Dendritic cell treated with granulocyte-macrophage colony-stimulating factor and Interleukin-4, amounts not matched to agents 40 ng/mL and 50 ng/mL, for 4 days (primary cell): ENCODE measurements at regions not wholly inside any gene's neighbourhood (a gene's known extent, or its start where the extent isn't known, plus 50 kb on each side); places are given as distances from the start of the nearest gene placed in this dataset.

Experiments used
- H3K27ac Mint-ChIP-seq: one replicate; pipeline ENCODE4 v1.8.0; 2022; ENCODE audit warnings: mild to moderate bottlenecking, mixed read lengths
- H3K27me3 Mint-ChIP-seq: one replicate; pipeline ENCODE4 v1.8.0; 2022; ENCODE audit warnings: mild to moderate bottlenecking, mixed read lengths
- H3K36me3 Mint-ChIP-seq: one replicate; pipeline ENCODE4 v1.8.0; 2022; ENCODE audit warnings: low read depth, mixed read lengths
- H3K4me1 Mint-ChIP-seq: one replicate; pipeline ENCODE4 v1.8.0; 2022; ENCODE audit warnings: low read depth, mixed read lengths
- H3K4me3 Mint-ChIP-seq: one replicate; pipeline ENCODE4 v1.8.0; 2022; ENCODE audit warnings: mild to moderate bottlenecking, moderate library complexity, mixed read lengths
- H3K9me3 Mint-ChIP-seq: one replicate; pipeline ENCODE4 v1.8.0; 2022; ENCODE audit warnings: mixed read lengths
- intact Hi-C: fragments of 100-400 bp; cut with micrococcal nuclease; formaldehyde crosslinking; loops from one replicate; pipeline ENCODE4 v1.15.0; 2022

DNA sequence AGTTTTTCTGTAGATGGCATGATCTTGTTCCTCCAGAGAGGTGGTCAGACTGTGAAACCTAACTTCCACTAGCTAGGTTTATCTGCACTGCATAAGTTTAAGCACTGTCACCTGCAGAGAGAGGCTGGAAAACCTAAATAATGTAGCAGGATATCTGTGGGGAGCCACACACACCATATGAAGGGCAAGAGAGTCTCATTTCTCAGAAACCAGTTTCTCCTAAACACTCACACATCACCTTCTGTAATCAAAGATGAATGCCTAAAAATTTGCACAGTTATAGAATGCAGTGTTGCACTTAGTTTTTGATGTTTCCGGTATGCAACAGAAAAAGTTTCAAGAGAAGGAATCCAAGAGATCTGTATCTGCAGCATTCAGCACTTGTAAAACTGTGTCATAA lies 654.6 kb downstream of the ADGRL2 start:
- intact Hi-C loops = no loop called here
- Mint-ChIP-seq H3K4me3 (no peak overlapping the region), H3K9me3 (peaks cover 33% of the 10 kb centered on the region)

DNA sequence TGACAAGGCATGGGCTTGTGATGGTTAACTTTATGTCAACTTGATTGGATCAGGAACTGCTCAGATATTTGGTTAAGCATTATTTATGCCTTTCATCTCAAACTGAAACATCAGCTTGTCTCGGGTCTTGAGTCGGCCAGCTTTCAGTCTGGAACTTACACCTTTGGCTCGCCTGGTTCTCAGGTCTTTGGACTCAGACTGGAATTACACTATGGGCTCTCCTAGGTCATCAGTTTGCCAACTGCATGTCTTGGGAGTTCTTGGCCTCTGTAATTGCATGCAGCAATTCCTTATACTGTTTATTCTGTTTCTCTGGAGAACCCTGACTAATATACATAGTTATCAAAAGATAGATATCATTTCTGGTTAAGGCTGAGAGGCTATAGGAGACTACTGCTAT lies 653.7 kb downstream of the ADGRL2 start:
- no peak overlapping the region for H3K4me3 Mint-ChIP-seq
- H3K4me1 Mint-ChIP-seq = no peaks in the 10 kb centered on the region

More for the DNA sequence above, 654.6 kb downstream of the ADGRL2 start:
- Mint-ChIP-seq H3K4me1 (no peaks in the 10 kb centered on the region), H3K27me3 (no peaks in the 10 kb centered on the region), H3K36me3 (no peaks in the 10 kb centered on the region), H3K27ac (no peak overlapping the region)

DNA sequence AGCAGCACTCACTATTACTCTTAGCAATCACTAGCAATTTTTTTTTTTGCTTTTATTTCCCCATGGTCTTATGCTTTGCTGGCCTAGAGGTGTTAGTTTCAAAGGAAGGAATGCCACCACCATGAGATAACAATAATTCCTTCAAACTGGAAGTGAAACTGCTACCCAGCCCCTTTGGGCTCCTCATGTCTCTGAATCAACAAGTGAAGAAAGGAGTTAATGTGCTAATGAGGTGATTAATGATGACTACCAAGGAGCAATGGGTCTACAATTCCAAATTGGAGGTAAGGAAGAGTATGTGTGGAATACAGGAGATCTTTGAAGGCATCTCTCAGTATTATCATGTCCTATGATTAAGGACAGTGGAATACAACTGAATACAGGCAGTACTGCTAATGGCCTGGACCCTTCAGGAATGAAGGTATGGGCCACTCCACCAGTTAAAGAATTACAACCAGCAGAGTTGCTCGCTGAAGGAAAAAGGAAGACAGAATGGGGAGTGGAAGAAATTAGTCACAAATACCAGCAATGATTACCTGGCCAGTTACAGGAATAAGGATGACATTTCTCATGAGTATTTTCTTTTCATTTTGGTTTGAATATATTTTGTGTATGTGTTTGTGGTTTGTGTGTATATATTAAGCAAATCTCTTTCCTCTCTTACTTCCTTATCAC lies 652.9 kb downstream of the ADGRL2 start:
- Mint-ChIP-seq H3K4me3 (no peak overlapping the region), H3K27ac (no peak overlapping the region), H3K27me3 (no peaks in the 10 kb centered on the region), H3K9me3 (peaks cover 41% of the 10 kb centered on the region), H3K4me1 (no peaks in the 10 kb centered on the region), H3K36me3 (no peaks in the 10 kb centered on the region)
- intact Hi-C loops = no loop called here

More for the DNA sequence above, 653.7 kb downstream of the ADGRL2 start:
- intact Hi-C loops = no loop called here
- no peak overlapping the region for H3K27ac Mint-ChIP-seq
- peaks cover 41% of the 10 kb centered on the region for H3K9me3 Mint-ChIP-seq
- H3K27me3 Mint-ChIP-seq = no peaks in the 10 kb centered on the region
- H3K36me3 Mint-ChIP-seq = no peaks in the 10 kb centered on the region

DNA sequence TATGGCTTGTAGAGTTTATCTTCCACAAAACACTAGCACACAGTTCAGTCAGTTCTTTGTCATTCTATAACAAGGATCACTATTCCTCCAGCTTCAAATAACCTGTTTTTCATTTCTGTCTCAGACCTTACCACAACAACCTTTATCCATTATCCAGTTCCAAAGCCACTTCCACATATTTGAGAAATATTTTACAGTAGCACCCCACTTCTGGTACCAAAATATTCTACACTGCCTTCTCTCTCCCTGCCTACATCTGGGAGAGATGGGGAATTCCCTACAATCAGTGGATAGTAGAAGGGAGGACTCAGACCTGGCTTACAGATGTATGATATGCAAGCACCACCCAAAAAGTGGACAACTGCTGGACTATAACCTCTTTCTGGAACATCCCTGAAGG lies 651.4 kb downstream of the ADGRL2 start:
- Mint-ChIP-seq H3K36me3 (no peaks in the 10 kb centered on the region), H3K9me3 (peaks cover 55% of the 10 kb centered on the region), H3K4me3 (no peak overlapping the region), H3K27ac (no peak overlapping the region), H3K4me1 (no peaks in the 10 kb centered on the region), H3K27me3 (no peaks in the 10 kb centered on the region)
- intact Hi-C loops = no loop called here

DNA sequence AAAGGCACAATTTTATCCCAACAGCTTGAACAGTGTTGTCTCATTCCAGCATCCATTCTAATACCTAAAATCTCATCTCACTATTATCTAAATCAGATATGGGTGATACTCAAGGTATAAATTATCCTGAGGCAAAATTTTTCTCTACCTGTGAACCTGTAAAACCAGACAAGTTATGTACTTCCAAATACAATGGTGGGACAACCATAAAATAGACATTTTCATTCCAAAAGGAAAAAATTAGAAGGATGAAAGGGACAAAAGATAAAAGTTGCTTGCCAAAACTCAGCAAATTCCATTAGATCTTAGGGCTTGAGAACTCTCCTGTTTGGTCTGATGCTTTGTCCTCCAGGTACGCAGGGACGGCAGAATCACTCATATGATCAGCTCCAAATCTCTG lies 650.5 kb downstream of the ADGRL2 start:
- intact Hi-C loops = no loop called here
- H3K27ac Mint-ChIP-seq = no peak overlapping the region
- H3K36me3 Mint-ChIP-seq = no peaks in the 10 kb centered on the region
- no peaks in the 10 kb centered on the region for H3K27me3 Mint-ChIP-seq
- H3K4me3 Mint-ChIP-seq = no peak overlapping the region
- H3K9me3 Mint-ChIP-seq = peaks cover 55% of the 10 kb centered on the region
- no peaks in the 10 kb centered on the region for H3K4me1 Mint-ChIP-seq

DNA sequence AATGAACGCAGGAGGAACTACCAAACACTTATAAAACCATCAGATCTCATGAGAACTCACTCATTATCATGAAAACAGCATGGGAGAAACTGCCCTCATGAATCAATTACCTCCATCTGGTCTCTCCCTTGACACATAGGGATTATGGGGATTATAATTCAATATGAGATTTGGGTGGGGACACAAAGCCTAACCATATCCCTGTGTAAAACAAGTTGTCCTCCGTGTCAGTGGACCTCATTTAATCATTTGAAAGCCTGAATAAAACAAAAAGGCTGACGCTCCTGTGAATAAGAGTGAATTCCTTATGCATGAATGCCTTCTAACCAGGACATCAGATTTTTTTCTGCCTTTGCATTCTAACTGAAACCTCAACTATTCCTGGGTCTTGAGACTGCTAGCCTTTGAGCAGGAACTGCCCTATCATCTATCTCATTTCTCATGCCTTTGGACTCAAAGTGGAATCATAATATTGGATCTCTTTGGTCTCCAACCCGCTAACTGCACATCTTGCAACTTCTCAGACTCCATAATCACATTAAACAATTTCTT lies 648.8 kb downstream of the ADGRL2 start:
- H3K36me3 Mint-ChIP-seq = no peaks in the 10 kb centered on the region
- H3K4me3 Mint-ChIP-seq = no peak overlapping the region
- peaks cover 55% of the 10 kb centered on the region for H3K9me3 Mint-ChIP-seq
- intact Hi-C loops = no loop called here
- H3K4me1 Mint-ChIP-seq = no peaks in the 10 kb centered on the region
- no peak overlapping the region for H3K27ac Mint-ChIP-seq
- no peaks in the 10 kb centered on the region for H3K27me3 Mint-ChIP-seq

DNA sequence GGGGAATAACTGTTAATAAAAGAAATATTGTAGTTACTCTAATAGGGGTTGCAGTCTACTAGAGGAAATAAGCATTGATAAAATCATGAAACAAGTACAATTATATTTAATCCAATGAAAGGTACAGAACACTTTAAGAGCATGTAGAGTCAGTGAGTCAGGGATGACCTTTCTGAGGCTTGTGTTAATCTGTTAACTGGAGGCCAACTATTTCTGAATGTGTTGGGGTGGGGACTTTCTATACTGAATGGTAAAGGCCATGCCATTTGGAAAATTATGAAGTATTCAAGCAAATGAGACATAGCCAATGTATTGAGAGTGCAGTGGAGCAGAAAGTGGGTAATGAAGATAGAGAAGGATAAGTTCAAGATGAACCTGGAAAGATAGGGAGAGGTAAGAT lies 646.2 kb downstream of the ADGRL2 start:
- intact Hi-C loops = no loop called here
- Mint-ChIP-seq H3K9me3 (peaks cover 34% of the 10 kb centered on the region), H3K27ac (no peak overlapping the region), H3K27me3 (no peaks in the 10 kb centered on the region), H3K4me1 (no peaks in the 10 kb centered on the region), H3K4me3 (no peak overlapping the region), H3K36me3 (no peaks in the 10 kb centered on the region)

DNA sequence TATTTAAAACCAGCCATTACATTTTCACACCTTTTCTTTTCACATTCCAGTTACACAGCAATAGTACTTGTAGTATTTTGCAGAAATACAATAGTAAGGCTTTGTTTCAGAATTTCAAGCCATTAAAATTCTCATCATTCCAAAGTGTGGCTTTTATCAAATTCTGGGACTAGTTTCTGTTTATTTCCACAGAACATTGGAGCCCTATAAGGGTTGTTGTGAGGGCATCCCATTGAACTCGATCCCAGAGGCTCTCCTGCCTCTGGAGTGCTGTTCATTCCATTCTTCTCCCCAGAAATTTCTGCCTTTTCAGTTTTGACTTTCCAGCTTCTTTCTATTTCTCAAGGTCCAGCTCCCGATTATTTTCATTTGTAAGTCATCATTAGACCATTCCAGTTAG lies 645.5 kb downstream of the ADGRL2 start:
- H3K9me3 Mint-ChIP-seq = peaks cover 27% of the 10 kb centered on the region
- no peaks in the 10 kb centered on the region for H3K27me3 Mint-ChIP-seq
- no peak overlapping the region for H3K27ac Mint-ChIP-seq
- H3K36me3 Mint-ChIP-seq = no peaks in the 10 kb centered on the region
- no peaks in the 10 kb centered on the region for H3K4me1 Mint-ChIP-seq
- intact Hi-C loops = no loop called here
- no peak overlapping the region for H3K4me3 Mint-ChIP-seq

DNA sequence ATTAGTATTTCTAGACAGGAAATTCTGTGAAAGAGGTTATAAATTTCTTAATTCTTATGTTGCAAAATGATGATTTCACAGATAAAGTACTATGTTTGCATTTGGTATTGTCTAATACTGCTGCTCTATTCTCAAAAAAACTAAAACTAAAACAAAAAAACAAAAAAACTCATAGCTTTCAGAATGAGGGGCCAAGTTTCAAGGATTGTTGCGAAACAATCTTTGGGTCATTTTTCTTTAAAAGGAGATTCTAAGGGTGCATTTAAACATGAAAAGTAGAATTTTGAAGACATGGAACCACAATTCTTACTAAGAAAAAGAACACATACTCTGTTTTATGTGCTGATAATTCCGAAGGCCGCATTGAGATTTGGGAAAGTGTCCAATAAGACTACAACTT lies 645.1 kb downstream of the ADGRL2 start:
- Mint-ChIP-seq H3K36me3 (no peaks in the 10 kb centered on the region), H3K27ac (no peak overlapping the region), H3K4me1 (no peaks in the 10 kb centered on the region), H3K4me3 (no peak overlapping the region), H3K9me3 (peaks cover 24% of the 10 kb centered on the region), H3K27me3 (no peaks in the 10 kb centered on the region)
- intact Hi-C loops = no loop called here

DNA sequence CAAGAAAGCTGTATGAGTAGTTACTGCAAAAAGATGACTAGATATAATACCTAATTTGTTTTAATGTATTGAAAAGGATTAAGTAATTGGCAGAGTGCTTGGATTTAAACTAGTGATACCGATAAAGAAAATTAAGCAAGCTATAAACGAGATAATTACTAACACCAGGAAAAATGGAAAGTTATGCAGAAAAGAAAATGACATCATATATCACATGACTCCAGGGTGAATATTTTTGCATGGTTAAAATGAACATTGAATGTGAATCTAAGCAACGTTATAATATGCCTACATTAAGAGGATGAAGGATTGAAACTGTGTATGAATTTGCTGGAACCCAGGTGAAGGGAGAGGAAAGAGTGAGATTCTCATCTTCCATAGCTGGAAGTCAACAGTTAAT lies 644.4 kb downstream of the ADGRL2 start:
- peaks cover 20% of the 10 kb centered on the region for H3K9me3 Mint-ChIP-seq
- H3K27me3 Mint-ChIP-seq = no peaks in the 10 kb centered on the region
- intact Hi-C loops = no loop called here
- H3K36me3 Mint-ChIP-seq = no peaks in the 10 kb centered on the region
- no peak overlapping the region for H3K27ac Mint-ChIP-seq
- H3K4me3 Mint-ChIP-seq = no peak overlapping the region
- no peaks in the 10 kb centered on the region for H3K4me1 Mint-ChIP-seq

DNA sequence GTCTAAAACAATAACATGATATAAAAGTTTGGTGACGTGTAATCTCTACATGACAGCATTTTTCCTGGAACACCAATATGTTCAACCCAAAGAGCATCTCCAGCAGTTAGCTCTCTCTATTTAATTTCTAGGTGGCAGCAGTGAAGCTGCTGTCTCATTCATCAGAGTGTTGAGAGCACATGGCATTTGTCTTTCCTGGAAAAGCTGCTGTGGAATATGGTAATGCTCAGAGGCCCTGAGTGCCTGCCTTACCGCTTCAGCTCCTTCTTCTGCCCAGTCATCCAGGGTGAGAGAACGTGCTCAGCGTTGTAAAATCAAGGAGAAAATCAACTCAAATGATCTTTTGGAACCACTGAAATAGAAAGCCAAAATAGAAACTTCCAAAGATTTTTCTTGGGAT lies 640.7 kb downstream of the ADGRL2 start:
- no peaks in the 10 kb centered on the region for H3K4me1 Mint-ChIP-seq
- no peaks in the 10 kb centered on the region for H3K27me3 Mint-ChIP-seq
- no peak overlapping the region for H3K27ac Mint-ChIP-seq

DNA sequence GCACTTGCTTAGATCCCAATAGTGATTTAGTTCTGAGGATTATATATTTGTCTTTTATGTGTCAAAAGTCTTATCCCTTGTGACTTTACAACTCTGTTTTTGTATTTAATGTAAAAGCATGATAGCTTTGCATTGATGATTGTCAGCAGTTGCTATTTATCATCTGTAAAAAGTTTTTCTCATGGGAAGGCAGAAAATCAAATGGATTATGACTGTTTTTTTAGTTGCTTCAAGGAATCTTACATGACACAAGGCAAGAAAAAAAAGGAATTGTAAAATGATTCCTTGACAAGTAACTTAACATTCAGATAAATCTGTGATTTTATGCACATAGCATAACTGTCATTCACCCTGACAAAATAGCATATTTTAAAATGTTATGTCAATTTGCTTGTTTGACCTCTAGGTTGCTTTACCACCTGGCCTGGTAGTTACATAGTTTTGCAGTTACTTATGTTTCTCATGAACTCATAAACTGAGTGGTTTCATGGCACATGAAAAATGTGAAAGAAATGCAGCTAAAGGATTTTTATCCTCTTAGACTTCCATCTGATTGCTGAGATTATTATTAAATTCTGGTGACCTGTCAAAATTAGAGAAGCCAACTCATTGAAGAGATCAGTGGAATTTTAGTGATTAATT lies 622.6 kb downstream of the ADGRL2 start:
- H3K4me3 Mint-ChIP-seq = no peak overlapping the region
- H3K36me3 Mint-ChIP-seq = no peaks in the 10 kb centered on the region
- intact Hi-C loops = no loop called here
- H3K27ac Mint-ChIP-seq = no peak overlapping the region
- H3K4me1 Mint-ChIP-seq = no peaks in the 10 kb centered on the region
- no peaks in the 10 kb centered on the region for H3K27me3 Mint-ChIP-seq
- peaks cover 10% of the 10 kb centered on the region for H3K9me3 Mint-ChIP-seq

More for the DNA sequence above, 640.7 kb downstream of the ADGRL2 start:
- Mint-ChIP-seq H3K4me3 (no peak overlapping the region), H3K36me3 (no peaks in the 10 kb centered on the region), H3K9me3 (no peaks in the 10 kb centered on the region)
- intact Hi-C loops = no loop called here

DNA sequence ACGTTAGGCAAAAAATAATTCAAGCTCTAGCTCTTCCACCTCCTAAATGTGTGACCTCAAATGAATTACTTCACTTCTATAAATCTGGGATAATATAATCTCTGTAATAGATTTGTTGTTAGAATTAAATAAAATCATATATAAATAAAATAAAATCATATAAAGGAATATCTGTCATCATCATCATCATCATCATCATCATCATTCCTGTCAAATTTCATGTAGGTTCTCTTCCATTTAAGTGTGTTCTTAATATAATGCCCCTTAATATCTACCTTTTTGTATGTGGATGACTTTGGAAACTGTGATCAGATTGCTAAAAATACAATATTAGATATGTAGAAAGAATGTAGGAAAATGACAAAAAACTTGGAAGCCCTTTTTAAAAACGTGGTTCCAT lies 621.0 kb downstream of the ADGRL2 start:
- Mint-ChIP-seq H3K9me3 (peaks cover 8% of the 10 kb centered on the region), H3K27me3 (no peaks in the 10 kb centered on the region)
- intact Hi-C loops = no loop called here

DNA sequence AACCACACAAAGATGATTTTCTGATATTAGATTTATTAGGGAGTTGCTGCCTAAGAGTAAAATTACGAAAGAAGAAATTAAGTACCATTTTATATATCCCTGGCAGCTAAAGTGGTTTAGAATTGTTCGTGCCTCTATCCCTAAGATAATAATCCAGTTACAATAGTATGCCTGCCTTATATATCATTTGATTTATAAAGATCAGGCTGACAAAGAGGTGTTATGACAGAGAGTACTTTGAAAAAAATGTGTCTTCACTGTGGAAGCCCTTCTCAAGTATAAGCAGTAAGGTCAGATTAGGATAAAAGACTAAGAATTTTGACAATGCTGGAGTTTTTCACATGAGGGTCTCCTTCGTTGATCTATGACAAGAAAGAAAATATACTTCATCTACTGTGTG lies 619.9 kb downstream of the ADGRL2 start:
- Mint-ChIP-seq H3K4me1 (no peaks in the 10 kb centered on the region), H3K4me3 (no peak overlapping the region), H3K27ac (no peak overlapping the region), H3K27me3 (no peaks in the 10 kb centered on the region), H3K36me3 (no peaks in the 10 kb centered on the region), H3K9me3 (peaks cover 8% of the 10 kb centered on the region)
- intact Hi-C loops = no loop called here

More for the DNA sequence above, 621.0 kb downstream of the ADGRL2 start:
- Mint-ChIP-seq H3K36me3 (no peaks in the 10 kb centered on the region), H3K4me3 (no peak overlapping the region), H3K4me1 (no peaks in the 10 kb centered on the region), H3K27ac (no peak overlapping the region)

DNA sequence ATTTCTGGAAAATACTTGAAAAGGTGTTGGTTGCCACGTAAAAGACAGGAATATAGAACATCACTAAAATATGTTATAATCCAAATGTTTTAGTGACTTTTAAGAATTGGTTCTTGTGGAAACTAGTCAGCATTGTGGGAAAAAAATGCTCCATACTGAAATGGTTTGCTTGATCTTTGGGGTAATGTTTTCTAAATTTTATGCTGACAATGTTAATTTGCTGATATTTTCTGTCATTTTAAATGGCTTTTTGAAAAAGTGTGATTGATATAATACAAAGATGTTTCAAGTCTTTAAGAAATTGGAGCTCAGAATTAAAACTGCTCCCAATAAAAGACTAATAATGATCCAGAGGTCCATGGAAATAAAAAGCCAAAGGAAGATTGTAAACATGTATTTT lies 610.9 kb downstream of the ADGRL2 start:
- peaks cover 11% of the 10 kb centered on the region for H3K9me3 Mint-ChIP-seq
- intact Hi-C loops = no loop called here
- H3K27me3 Mint-ChIP-seq = no peaks in the 10 kb centered on the region
- no peak overlapping the region for H3K4me3 Mint-ChIP-seq
- H3K27ac Mint-ChIP-seq = no peak overlapping the region
- no peaks in the 10 kb centered on the region for H3K4me1 Mint-ChIP-seq
- no peaks in the 10 kb centered on the region for H3K36me3 Mint-ChIP-seq
